Esophagus muscularis mucosa (tissue), 4 donors: ENCODE measurements at regions not wholly inside any gene's neighbourhood (a gene's known extent, or its start where the extent isn't known, plus 50 kb on each side); places are given as distances from the start of the nearest gene placed in this dataset.

ENCODE experiments used
- CTCF ChIP-seq, 3 experiments: fragments of 200-600 bp in 2 of 3; fragments of 450-650 bp in 1 of 3; sonication (generic) in 2 of 3; IDR thresholded peaks; one replicate each; pipeline ENCODE4 v1.5.1; 2017 to 2019; ENCODE audit warnings: antibody characterized with exemption in 3 of 3, mild to moderate bottlenecking in 2 of 3, moderate library complexity in 1 of 3
- EP300 ChIP-seq: sonication (generic); formaldehyde crosslinking; IDR thresholded peaks from one replicate; pipeline ENCODE4 v1.6.1; 2017; ENCODE audit warnings: antibody characterized with exemption
- POLR2A ChIP-seq: fragments of 450-650 bp; IDR thresholded peaks from one replicate; pipeline ENCODE4 v1.6.1; 2017; ENCODE audit warnings: antibody characterized with exemption, moderate library complexity, mild to moderate bottlenecking, low read depth

GRCh38 chr20:40291493-40292135 lies 397.4 kb downstream of the MAFB start:
- no peak for TF ChIP-seq CTCF (IDR thresholded peaks at IDR 0.05)
- TF ChIP-seq EP300 = no peak
- no peak for TF ChIP-seq POLR2A
